ENCODE measurements at regions not wholly inside any gene's neighbourhood (a gene's known extent, or its start where the extent isn't known, plus 50 kb on each side); places are given as distances from the start of the nearest gene placed in this dataset.

DNA sequence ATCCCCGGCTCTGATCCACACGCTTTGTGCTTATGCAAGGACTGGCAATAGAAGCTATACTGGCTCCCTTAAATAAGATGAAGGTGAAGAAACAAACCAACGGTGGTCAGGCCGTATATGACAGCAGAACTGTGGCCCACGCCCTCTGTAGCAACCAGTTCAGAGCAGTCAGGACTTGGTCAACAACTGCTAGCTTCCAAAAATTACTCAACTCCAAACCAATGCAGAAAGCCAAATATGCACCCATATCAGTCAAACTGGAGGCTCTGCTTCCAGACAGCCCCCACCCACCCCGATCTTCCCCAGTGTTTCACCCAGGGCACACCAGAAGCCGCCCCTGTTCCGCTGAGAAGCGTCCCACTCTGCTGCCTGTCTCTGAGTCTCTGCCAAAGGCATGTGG lies 222.3 kb upstream of the MGMT start:
- Histone ChIP-seq H4K20me1 (ENCODE audit: insufficient read depth) (no peaks in the 10 kb centered on the region), H3K27me3 (ENCODE audit: insufficient read depth, low read length) (no peaks in the 10 kb centered on the region), H3K9me3 (ENCODE audit: control insufficient read depth in 1 of 2, insufficient read depth in 1 of 2, low read depth in 1 of 2, low read length in 2 of 2) (peaks cover 9 to 15% of the 10 kb centered on the region in 2 experiments; a peak in 2 of 4 replicates), H3K9ac (ENCODE audit: low read length) (no peak overlapping the region), H3K36me3 (ENCODE audit: control insufficient read depth in 1 of 2, insufficient read depth in 2 of 2, low read length in 2 of 2) (no peaks in the 10 kb centered on the region), H3K4me3 (replicated peaks in 1 of 2; ENCODE audit: low read depth in 1 of 2, low read length in 2 of 2) (no peak overlapping the region), H3K9me2 (ENCODE audit: insufficient read depth) (no peaks in the 10 kb centered on the region), H2AFZ (ENCODE audit: low read depth, low read length, poor library complexity, severe bottlenecking) (no peak overlapping the region), H3K27ac (ENCODE audit: low read depth, low read length) (no peak overlapping the region), H3K4me2 (ENCODE audit: low read length) (no peak overlapping the region), H3K4me1 (ENCODE audit: control insufficient read depth in 1 of 2, insufficient read depth in 2 of 2, low read length in 2 of 2) (no peaks in the 10 kb centered on the region), H3K79me2 (ENCODE audit: insufficient read depth, low read length) (no peaks in the 10 kb centered on the region)
- TF ChIP-seq SIN3A (IDR thresholded peaks at IDR 0.05; ENCODE audit: low read depth), result no peak
- TF ChIP-seq EZH2phosphoT487 (IDR thresholded peaks at IDR 0.05; ENCODE audit: borderline replicate concordance), result no peak
- no peak for TF ChIP-seq FOSL1 (IDR thresholded peaks at IDR 0.05; ENCODE audit: low read depth)
- TF ChIP-seq, protein P1, sequence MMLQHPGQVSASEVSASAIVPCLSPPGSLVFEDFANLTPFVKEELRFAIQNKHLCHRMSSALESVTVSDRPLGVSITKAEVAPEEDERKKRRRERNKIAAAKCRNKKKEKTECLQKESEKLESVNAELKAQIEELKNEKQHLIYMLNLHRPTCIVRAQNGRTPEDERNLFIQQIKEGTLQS (IDR thresholded peaks at IDR 0.05), result no peak
- TF ChIP-seq YY1 (IDR thresholded peaks at IDR 0.05; ENCODE audit: extremely low read depth, insufficient replicate concordance, low read depth, low read length), result no peak
- no peak for TF ChIP-seq JUND (IDR thresholded peaks at IDR 0.05)
- TF ChIP-seq, protein P2, sequence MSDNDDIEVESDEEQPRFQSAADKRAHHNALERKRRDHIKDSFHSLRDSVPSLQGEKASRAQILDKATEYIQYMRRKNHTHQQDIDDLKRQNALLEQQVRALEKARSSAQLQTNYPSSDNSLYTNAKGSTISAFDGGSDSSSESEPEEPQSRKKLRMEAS (IDR thresholded peaks at IDR 0.05), result no peak
- TF ChIP-seq, protein P3, sequence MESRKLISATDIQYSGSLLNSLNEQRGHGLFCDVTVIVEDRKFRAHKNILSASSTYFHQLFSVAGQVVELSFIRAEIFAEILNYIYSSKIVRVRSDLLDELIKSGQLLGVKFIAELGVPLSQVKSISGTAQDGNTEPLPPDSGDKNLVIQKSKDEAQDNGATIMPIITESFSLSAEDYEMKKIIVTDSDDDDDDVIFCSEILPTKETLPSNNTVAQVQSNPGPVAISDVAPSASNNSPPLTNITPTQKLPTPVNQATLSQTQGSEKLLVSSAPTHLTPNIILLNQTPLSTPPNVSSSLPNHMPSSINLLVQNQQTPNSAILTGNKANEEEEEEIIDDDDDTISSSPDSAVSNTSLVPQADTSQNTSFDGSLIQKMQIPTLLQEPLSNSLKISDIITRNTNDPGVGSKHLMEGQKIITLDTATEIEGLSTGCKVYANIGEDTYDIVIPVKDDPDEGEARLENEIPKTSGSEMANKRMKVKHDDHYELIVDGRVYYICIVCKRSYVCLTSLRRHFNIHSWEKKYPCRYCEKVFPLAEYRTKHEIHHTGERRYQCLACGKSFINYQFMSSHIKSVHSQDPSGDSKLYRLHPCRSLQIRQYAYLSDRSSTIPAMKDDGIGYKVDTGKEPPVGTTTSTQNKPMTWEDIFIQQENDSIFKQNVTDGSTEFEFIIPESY (IDR thresholded peaks at IDR 0.05; ENCODE audit: extremely low read depth, insufficient replicate concordance, low read length), result no peak
- no peak for TF ChIP-seq RAD21 (IDR thresholded peaks at IDR 0.05; ENCODE audit: low read depth)
- DNase-seq (ENCODE audit: low read depth, low spot score) (no peak), ATAC-seq (no peak)
- BruUV-seq (replicated peaks), result no TSS peak
- intact Hi-C loops (cut with micrococcal nuclease), result no loop called here
- POLR2A ChIA-PET, result no interaction called here
- CTCF ChIA-PET, result no interaction called here
- RAD21 ChIA-PET (ENCODE audit: low non-redundant PET in 1 of 2, low total read pairs in 2 of 2, uncharacterized antibody in 2 of 2, unreplicated experiment in 2 of 2), result no interaction called here
